HCT116 (cell line): ENCODE measurements at regions not wholly inside any gene's neighbourhood (a gene's known extent, or its start where the extent isn't known, plus 50 kb on each side); places are given as distances from the start of the nearest gene placed in this dataset.

Source experiments
- ATAC-seq: fragments of 200-7000 bp; cut with Tn5 transposase; 2 replicates; pipeline ENCODE4 v1.9.1; 2020; ENCODE audit warnings: mild to moderate bottlenecking, moderate library complexity
- BruUV-seq: library from RNA; stranded (reverse); fragments of 400-500 nt; replicated peaks from 2 replicates; lab custom pipeline; 2021; lab: Mats Ljungman, UMichigan
- CTCF ChIA-PET: fragments of 300-600 bp; sonication (Branson Sonifier 250); formaldehyde crosslinking; loops from one replicate; lab custom pipeline; 2021; ENCODE audit warnings: antibody characterized with exemption; lab: Charles Lee
- POLR2A ChIA-PET: fragments of 300-600, 350-600 bp; sonication (Branson Sonifier 250); formaldehyde crosslinking; loops from one replicate; lab custom pipeline; 2021; ENCODE audit warnings: antibody characterized with exemption; lab: Charles Lee
- RAD21 ChIA-PET, 2 experiments: fragments of 300-600 bp; sonication (Branson Sonifier 250); formaldehyde crosslinking; loops; one replicate each; lab custom pipeline; 2023; ENCODE audit warnings: low total read pairs in 2 of 2; ENCODE audit not compliant: uncharacterized antibody in 2 of 2, unreplicated experiment in 2 of 2, low non-redundant PET in 1 of 2; lab: Charles Lee
- DNase-seq: peaks from one replicate; pipeline ENCODE4 v3.0.0-alpha.2; 2010; ENCODE audit warnings: low read depth, low spot score
- H2AFZ ChIP-seq: fragments of 200-600 bp; shearing (Covaris generic), sonication (generic); 2 replicates; pipeline ENCODE4 v1.6.1; 2017; ENCODE audit warnings: low read depth, mixed run types, mixed read lengths, antibody characterized with exemption, low read length; ENCODE audit not compliant: poor library complexity, severe bottlenecking
- H3K27ac ChIP-seq: 2 replicates; pipeline ENCODE4 v1.5.1; 2012; ENCODE audit warnings: low read depth, low read length
- H3K27me3 ChIP-seq: fragments of 200-600 bp; sonication (generic); 2 replicates; pipeline ENCODE4 v1.6.1; 2016; ENCODE audit warnings: mixed run types, low read length, mixed read lengths; ENCODE audit not compliant: insufficient read depth
- H3K36me3 ChIP-seq, 2 experiments: fragments of 200-500 bp in 1 of 2; fragments of 200-600 bp in 1 of 2; sonication (Bioruptor generic) in 1 of 2; sonication (generic) in 1 of 2; 2 replicates each; pipeline versions ENCODE4 v1.5.1 to v1.6.1; 2014 to 2016; ENCODE audit warnings: low read length in 2 of 2, inconsistent platforms in 1 of 2, mixed read lengths in 1 of 2, mixed run types in 1 of 2; ENCODE audit not compliant: insufficient read depth in 2 of 2, control insufficient read depth in 1 of 2
- H3K4me1 ChIP-seq, 2 experiments: fragments of 200-600 bp in 1 of 2; sonication (generic) in 1 of 2; 2 replicates each; pipeline versions ENCODE4 v1.5.1 to v1.6.1; 2012 to 2017; ENCODE audit warnings: low read length in 2 of 2, inconsistent platforms in 1 of 2, mild to moderate bottlenecking in 1 of 2, mixed read lengths in 1 of 2, mixed run types in 1 of 2, moderate library complexity in 1 of 2; ENCODE audit not compliant: insufficient read depth in 2 of 2, control insufficient read depth in 1 of 2
- H3K4me2 ChIP-seq: fragments of 200-600 bp; sonication (generic); 2 replicates; pipeline ENCODE4 v1.6.1; 2017; ENCODE audit warnings: mixed run types, low read length, mixed read lengths
- H3K4me3 ChIP-seq, 2 experiments: fragments of 200-600 bp in 1 of 2; sonication (generic) in 1 of 2; replicated peaks in 1 of 2; 2 replicates each; pipeline ENCODE4 v1.5.1; 2011 to 2016; ENCODE audit warnings: low read length in 2 of 2, control low read depth in 1 of 2, low read depth in 1 of 2, mild to moderate bottlenecking in 1 of 2, mixed read lengths in 1 of 2, mixed run types in 1 of 2
- H3K79me2 ChIP-seq: fragments of 200-600 bp; sonication (generic); 2 replicates; pipeline ENCODE4 v1.6.1; 2017; ENCODE audit warnings: mild to moderate bottlenecking, mixed run types, low read length, moderate library complexity, mixed read lengths; ENCODE audit not compliant: insufficient read depth
- H3K9ac ChIP-seq: fragments of 200-600 bp; sonication (generic); 2 replicates; pipeline ENCODE4 v1.6.1; 2016; ENCODE audit warnings: low read length, mixed read lengths
- H3K9me2 ChIP-seq: fragments of 200-600 bp; sonication (generic), shearing (Covaris generic); 2 replicates; pipeline ENCODE4 v1.6.1; 2017; ENCODE audit warnings: mixed run types, mild to moderate bottlenecking, moderate library complexity; ENCODE audit not compliant: insufficient read depth
- H3K9me3 ChIP-seq, 2 experiments: fragments of 200-500 bp in 1 of 2; fragments of 200-600 bp in 1 of 2; sonication (Bioruptor generic) in 1 of 2; sonication (generic) in 1 of 2; 2 replicates each; pipeline ENCODE4 v1.6.1; 2014 to 2017; ENCODE audit warnings: low read length in 2 of 2, mixed read lengths in 2 of 2, inconsistent platforms in 1 of 2, low read depth in 1 of 2, mild to moderate bottlenecking in 1 of 2, mixed run types in 1 of 2, moderate library complexity in 1 of 2; ENCODE audit not compliant: control insufficient read depth in 1 of 2, insufficient read depth in 1 of 2
- H4K20me1 ChIP-seq: fragments of 200-600 bp; sonication (generic), shearing (Covaris generic); 2 replicates; pipeline ENCODE4 v1.6.1; 2017; ENCODE audit warnings: mixed run types, mild to moderate bottlenecking, moderate library complexity; ENCODE audit not compliant: insufficient read depth
- CBX3 ChIP-seq: IDR thresholded peaks from 2 replicates; pipeline ENCODE4 v1.6.1; 2012; ENCODE audit warnings: low read depth
- CEBPB ChIP-seq: IDR thresholded peaks from 2 replicates; pipeline ENCODE4 v1.6.1; 2012; ENCODE audit warnings: low read depth
- EGR1 ChIP-seq: IDR thresholded peaks from 2 replicates; pipeline ENCODE4 v1.6.1; 2012; ENCODE audit warnings: low read depth
- EZH2 ChIP-seq: fragments of 200-600 bp; sonication (generic); IDR thresholded peaks from 2 replicates; pipeline ENCODE4 v1.6.1; 2017; ENCODE audit warnings: antibody characterized with exemption, mixed run types
- EZH2phosphoT487 ChIP-seq: fragments of 200-600 bp; IDR thresholded peaks from 2 replicates; pipeline ENCODE4 v1.6.1; 2018; ENCODE audit warnings: antibody characterized with exemption, borderline replicate concordance
- FOSL1 ChIP-seq: IDR thresholded peaks from 2 replicates; pipeline ENCODE4 v1.6.1; 2012; ENCODE audit warnings: low read depth
- JUND ChIP-seq: IDR thresholded peaks from 2 replicates; pipeline ENCODE4 v1.6.1; 2012
- MAX ChIP-seq: IDR thresholded peaks from 2 replicates; pipeline ENCODE4 v1.6.1; 2012
- POLR2A ChIP-seq: IDR thresholded peaks from 2 replicates; pipeline ENCODE4 v1.7.0; 2011; ENCODE audit warnings: borderline replicate concordance; ENCODE audit not compliant: insufficient read depth, insufficient read length; ENCODE audit errors: extremely low read depth
- POLR2AphosphoS5 ChIP-seq: IDR thresholded peaks from 2 replicates; pipeline ENCODE4 v1.6.1; 2011; ENCODE audit warnings: mild to moderate bottlenecking, low read depth, low read length, moderate library complexity
- RAD21 ChIP-seq: IDR thresholded peaks from 2 replicates; pipeline ENCODE4 v1.6.1; 2012; ENCODE audit warnings: low read depth, mild to moderate bottlenecking
- SIN3A ChIP-seq: IDR thresholded peaks from 2 replicates; pipeline ENCODE4 v1.6.1; 2012; ENCODE audit warnings: low read depth
- SP1 ChIP-seq: IDR thresholded peaks from 2 replicates; pipeline ENCODE4 v1.6.1; 2012; ENCODE audit warnings: low read depth
- SRF ChIP-seq: IDR thresholded peaks from 2 replicates; pipeline ENCODE4 v1.6.1; 2012; ENCODE audit warnings: low read depth
- TCF7L2 ChIP-seq: IDR thresholded peaks from 2 replicates; pipeline ENCODE4 v1.7.0; 2011; ENCODE audit warnings: borderline replicate concordance, inconsistent platforms; ENCODE audit not compliant: insufficient read depth, insufficient read length; ENCODE audit errors: extremely low read depth
- YY1 ChIP-seq: IDR thresholded peaks from 2 replicates; pipeline ENCODE4 v1.6.1; 2011; ENCODE audit warnings: low read length, low read depth, moderate library complexity, mild to moderate bottlenecking; ENCODE audit not compliant: insufficient replicate concordance; ENCODE audit errors: extremely low read depth
- ZFX ChIP-seq: fragments of 450-650 bp; IDR thresholded peaks from 2 replicates; pipeline ENCODE4 v1.6.1; 2017
- ZNF274 ChIP-seq: fragments of 200-500 bp; sonication (Bioruptor generic); IDR thresholded peaks from 2 replicates; pipeline ENCODE4 v1.6.1; 2014; ENCODE audit warnings: mild to moderate bottlenecking, low read depth, low read length, inconsistent platforms
- intact Hi-C: fragments of 100-400 bp; cut with micrococcal nuclease; formaldehyde crosslinking; loops from 2 replicates; pipeline ENCODE4 v1.10.0; 2022
- TF ChIP-seq, protein P1 (sequence below): IDR thresholded peaks from 2 replicates; pipeline ENCODE4 v1.6.1; 2012; ENCODE audit warnings: low read depth
- TF ChIP-seq, protein P2 (sequence below): IDR thresholded peaks from 2 replicates; pipeline ENCODE4 v1.6.1; 2012

DNA sequence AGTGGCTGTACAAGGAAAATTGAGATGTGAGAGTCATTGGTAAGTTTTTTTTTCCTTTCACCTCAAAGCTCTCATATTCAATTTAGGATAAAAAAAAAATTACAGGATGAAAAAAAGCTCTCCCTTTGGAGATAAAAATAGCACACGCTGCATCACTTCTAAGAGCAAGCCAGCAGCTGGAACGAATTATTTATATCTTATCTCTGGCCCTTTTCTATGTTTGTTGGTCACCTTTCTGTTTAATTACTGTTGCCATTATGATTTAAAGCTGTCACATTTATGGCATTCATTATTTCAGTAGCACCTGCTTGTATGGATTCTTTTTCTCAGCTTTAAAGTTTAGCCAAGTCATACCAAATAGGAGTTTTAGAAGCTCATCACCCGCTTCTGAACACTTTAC is 171.6 kb upstream of the PDZRN3 start:
- H2AFZ ChIP-seq = no peak overlapping the region
- no peak overlapping the region for H3K4me3 ChIP-seq
- no peak overlapping the region for H3K9ac ChIP-seq
- ChIA-PET POLR2A (no interaction called here), CTCF (no interaction called here), RAD21 (no interaction called here)
- no peaks in the 10 kb centered on the region for H3K9me2 ChIP-seq
- H3K4me1 ChIP-seq = no peaks in the 10 kb centered on the region
- no peaks in the 10 kb centered on the region for H3K36me3 ChIP-seq
- no peaks in the 10 kb centered on the region for H3K79me2 ChIP-seq
- TF ChIP-seq, protein P1, sequence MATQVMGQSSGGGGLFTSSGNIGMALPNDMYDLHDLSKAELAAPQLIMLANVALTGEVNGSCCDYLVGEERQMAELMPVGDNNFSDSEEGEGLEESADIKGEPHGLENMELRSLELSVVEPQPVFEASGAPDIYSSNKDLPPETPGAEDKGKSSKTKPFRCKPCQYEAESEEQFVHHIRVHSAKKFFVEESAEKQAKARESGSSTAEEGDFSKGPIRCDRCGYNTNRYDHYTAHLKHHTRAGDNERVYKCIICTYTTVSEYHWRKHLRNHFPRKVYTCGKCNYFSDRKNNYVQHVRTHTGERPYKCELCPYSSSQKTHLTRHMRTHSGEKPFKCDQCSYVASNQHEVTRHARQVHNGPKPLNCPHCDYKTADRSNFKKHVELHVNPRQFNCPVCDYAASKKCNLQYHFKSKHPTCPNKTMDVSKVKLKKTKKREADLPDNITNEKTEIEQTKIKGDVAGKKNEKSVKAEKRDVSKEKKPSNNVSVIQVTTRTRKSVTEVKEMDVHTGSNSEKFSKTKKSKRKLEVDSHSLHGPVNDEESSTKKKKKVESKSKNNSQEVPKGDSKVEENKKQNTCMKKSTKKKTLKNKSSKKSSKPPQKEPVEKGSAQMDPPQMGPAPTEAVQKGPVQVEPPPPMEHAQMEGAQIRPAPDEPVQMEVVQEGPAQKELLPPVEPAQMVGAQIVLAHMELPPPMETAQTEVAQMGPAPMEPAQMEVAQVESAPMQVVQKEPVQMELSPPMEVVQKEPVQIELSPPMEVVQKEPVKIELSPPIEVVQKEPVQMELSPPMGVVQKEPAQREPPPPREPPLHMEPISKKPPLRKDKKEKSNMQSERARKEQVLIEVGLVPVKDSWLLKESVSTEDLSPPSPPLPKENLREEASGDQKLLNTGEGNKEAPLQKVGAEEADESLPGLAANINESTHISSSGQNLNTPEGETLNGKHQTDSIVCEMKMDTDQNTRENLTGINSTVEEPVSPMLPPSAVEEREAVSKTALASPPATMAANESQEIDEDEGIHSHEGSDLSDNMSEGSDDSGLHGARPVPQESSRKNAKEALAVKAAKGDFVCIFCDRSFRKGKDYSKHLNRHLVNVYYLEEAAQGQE = no peak
- no peak for TF ChIP-seq RAD21
- TF ChIP-seq EGR1 = no peak
- TF ChIP-seq JUND = no peak
- TF ChIP-seq SIN3A = no peak
- no TSS peak for BruUV-seq
- no peaks in the 10 kb centered on the region for H4K20me1 ChIP-seq
- no peak for ATAC-seq
- H3K27me3 ChIP-seq = no peaks in the 10 kb centered on the region
- no peak for DNase-seq
- no peak overlapping the region for H3K4me2 ChIP-seq
- no peaks in the 10 kb centered on the region; a peak in 1 of 4 replicates for H3K9me3 ChIP-seq
- intact Hi-C loops = no loop called here
- H3K27ac ChIP-seq = no peak overlapping the region

GRCh38 chr3:73791356-73791755 is 166.6 kb upstream of the PDZRN3 start:
- H3K4me2 ChIP-seq = no peak overlapping the region
- no peaks in the 10 kb centered on the region for H3K9me2 ChIP-seq
- CTCF ChIA-PET = no interaction called here
- no peaks in the 10 kb centered on the region for H3K27me3 ChIP-seq
- H3K79me2 ChIP-seq = no peaks in the 10 kb centered on the region
- no peak overlapping the region for H3K27ac ChIP-seq
- intact Hi-C loops = no loop called here
- RAD21 ChIA-PET = no interaction called here
- no peaks in the 10 kb centered on the region for H3K36me3 ChIP-seq
- H3K4me1 ChIP-seq = no peaks in the 10 kb centered on the region
- ATAC-seq (no peak), DNase-seq (no peak)
- H3K4me3 ChIP-seq = no peak overlapping the region
- BruUV-seq = no TSS peak
- no peak overlapping the region for H2AFZ ChIP-seq
- peaks cover 0 to 6% of the 10 kb centered on the region in 2 experiments; a peak in 2 of 4 replicates for H3K9me3 ChIP-seq
- H4K20me1 ChIP-seq = no peaks in the 10 kb centered on the region
- POLR2A ChIA-PET = no interaction called here
- H3K9ac ChIP-seq = no peak overlapping the region
- no peak for TF ChIP-seq FOSL1
- no peak for TF ChIP-seq CBX3
- no peak for TF ChIP-seq SP1
- TF ChIP-seq EZH2phosphoT487 = no peak
- TF ChIP-seq YY1 = no peak
- no peak for TF ChIP-seq ZNF274
- TF ChIP-seq ZFX = no peak
- no peak for TF ChIP-seq SRF
- TF ChIP-seq CEBPB = no peak
- no peak for TF ChIP-seq POLR2AphosphoS5
- TF ChIP-seq POLR2A = no peak
- TF ChIP-seq EZH2 = no peak
- no peak for TF ChIP-seq MAX
- no peak for TF ChIP-seq TCF7L2
- TF ChIP-seq RAD21 = no peak
- no peak for TF ChIP-seq SIN3A
- TF ChIP-seq, protein P2, sequence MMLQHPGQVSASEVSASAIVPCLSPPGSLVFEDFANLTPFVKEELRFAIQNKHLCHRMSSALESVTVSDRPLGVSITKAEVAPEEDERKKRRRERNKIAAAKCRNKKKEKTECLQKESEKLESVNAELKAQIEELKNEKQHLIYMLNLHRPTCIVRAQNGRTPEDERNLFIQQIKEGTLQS = no peak
